ENCODE measurements at regions not wholly inside any gene's neighbourhood (a gene's known extent, or its start where the extent isn't known, plus 50 kb on each side); places are given as distances from the start of the nearest gene placed in this dataset.
"Not testable (repeated sequence)": the region's sequence is repeated elsewhere in the genome, so short reads cannot be mapped to it uniquely, and the experiment has no call there.

DNA sequence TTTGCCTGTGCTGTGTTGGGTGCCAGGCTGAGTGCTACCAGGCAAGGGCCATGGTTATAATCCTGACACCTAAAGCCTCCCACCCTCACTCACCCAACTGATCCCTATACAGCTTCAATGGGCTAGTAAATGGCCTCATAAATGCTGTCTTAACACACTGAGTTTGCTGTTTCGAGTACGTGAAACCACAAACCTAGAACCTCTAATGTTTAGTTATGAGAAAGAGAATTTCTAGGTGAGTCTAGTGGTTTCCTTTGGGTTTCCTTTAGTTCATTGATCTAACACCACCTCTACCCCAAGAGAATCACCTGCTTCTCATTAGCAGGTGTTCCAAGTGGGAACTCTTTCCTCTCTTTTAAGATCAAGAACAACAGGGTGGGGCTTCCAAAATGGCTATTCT, 172.0 kb downstream of the MC4R start:
- DNase-seq: no peak

DNA sequence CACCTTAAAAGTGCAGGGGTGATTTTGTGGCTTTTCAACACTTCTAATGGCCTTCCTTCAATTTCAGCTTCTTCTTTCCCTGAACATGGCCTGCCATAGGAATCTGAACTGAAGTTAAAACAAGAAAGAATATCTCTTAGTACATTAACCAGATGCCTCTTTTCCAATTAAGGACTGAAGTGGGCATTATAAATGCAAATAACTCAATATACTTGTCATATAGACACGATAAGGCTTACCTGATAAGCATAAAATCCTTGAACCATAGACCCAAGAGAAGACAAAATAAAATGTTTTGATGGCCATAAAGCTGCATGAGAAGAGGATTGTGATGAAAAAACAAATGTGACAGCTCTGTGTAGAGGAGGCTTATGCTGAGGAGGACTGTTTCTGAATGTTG, 173.1 kb downstream of the MC4R start:
- DNase-seq: no peak

GRCh38 chr18:60197671-60198462, 174.7 kb downstream of the MC4R start:
- no peak for DNase-seq

DNA sequence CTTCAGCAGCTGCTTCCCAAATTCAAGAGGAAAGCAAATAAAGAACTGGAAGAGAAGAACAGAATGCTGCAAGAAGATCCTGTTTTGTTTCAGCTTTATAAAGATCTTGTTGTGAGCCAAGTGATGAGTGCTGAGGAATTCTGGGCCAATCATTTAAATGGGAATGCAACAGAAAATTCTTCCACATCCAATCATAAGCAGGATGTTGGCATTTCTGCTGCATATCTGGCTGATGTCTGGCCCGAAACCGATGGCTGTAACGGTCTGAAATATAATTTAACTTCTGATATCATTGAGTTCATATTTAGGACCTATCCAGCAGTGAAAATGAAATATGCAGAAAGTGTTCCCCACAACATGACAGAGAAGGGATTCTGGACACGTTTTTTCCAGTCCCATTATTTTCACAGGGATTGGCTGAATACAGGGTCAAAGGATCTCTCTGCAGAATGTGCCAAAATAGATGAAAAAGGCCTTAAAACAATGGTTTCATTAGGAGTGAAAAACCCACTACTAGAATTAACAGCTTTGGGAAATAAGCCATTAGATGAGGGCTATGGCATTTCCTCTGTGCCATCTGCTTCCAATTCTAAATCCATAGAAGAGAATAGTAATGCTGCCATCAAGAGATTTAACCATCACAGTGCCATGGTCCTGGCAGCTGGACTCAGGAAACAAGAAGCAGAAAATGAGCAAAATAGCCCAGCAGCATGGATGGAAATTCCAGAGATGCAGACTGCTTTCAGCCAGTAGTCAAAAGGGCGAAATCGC, 175.6 kb downstream of the MC4R start:
- no peak for DNase-seq

GRCh38 chr18:60193780-60194179, 178.8 kb downstream of the MC4R start:
- no peak for DNase-seq

GRCh38 chr18:60191926-60192325, 180.6 kb downstream of the MC4R start:
- no peak for DNase-seq

DNA sequence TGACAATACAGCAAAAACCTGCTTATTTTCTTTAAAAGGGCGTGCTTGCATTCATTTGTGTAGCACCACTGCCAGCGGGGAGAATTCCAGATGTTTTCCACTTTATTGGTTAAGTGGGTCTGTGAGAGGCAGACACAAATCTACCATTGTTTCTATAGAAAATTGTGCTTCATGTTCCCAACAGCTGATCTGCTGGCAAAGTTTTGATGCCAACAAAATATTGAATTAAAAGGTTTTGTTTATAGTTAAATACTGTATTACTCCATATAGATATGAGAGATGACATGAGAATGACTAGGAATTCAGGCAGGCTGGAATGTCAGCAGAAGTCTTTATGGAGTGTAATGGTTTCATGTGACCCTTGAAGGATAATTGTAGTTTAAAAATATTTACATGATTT, 182.7 kb downstream of the MC4R start:
- DNase-seq: no peak

- DNase-seq: no peak
Observed at GRCh38 chr18:60188958-60189357, 183.6 kb downstream of the MC4R start.

DNA sequence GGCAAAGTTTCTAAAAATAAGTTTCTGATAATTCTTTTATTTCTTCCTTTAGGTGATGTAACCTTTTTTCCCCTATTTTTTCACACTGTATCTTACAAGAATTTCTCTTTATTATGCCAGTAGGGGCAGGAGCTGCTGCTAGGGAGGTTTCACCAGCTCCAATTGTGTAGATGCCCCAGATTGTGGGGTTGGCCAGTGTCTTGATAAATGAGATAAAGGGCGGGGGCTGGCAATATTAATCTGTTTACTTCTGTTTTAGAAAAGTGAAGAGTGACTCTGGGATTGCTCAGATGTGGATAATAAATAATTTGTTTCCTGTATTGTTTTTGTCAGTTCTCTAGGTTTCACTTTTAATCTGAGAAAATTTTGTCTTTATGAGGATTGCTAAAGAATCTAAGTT, 190.4 kb downstream of the MC4R start:
- DNase-seq: no peak

- no peak for DNase-seq
Observed at GRCh38 chr18:60180671-60181070, 191.9 kb downstream of the MC4R start.

DNA sequence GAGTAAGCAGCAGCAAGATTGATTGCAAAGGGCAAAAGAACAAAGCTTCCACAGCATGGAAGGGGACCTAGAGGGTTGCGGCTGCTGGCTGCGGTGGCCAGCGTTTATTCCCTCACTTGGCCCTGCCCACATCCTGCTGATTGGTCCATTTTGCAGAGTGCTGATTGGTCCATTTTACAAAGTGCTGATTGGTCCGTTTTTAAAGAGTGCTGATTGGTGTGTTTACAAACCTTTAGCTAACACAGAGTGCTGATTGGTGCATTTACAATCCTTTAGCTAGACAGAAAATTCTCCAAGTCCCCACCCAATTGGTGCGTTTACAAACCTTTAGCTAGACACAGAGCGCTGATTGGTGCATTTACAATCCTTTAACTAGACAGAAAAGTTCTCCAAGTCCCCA, 194.4 kb downstream of the MC4R start:
- DNase-seq: not testable (repeated sequence)

- DNase-seq: no peak
Observed at GRCh38 chr18:60176259-60176658, 196.3 kb downstream of the MC4R start.

GRCh38 chr18:60174832-60175231, 197.7 kb downstream of the MC4R start:
- no peak for DNase-seq

DNA sequence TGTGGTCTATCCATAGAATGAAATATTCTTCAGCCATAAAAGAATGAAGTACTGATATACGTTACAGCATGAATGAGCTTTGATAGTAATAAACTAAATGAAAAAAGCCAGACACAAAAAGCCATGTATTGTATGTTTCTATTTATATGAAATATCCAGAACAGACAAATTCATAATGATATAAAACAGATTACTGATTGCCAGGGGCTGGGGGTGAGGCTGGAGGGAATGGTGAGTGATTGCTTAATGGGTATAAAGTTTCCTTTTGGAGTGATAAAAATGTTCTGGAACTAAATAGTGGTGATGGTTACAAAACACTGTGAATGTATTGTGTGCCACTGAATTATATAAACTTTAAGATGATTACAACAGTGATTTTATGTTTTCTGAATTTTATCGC, 200.5 kb downstream of the MC4R start:
- DNase-seq: no peak

GRCh38 chr18:60163622-60164021, 209.0 kb downstream of the MC4R start:
- no peak for DNase-seq

- DNase-seq: no peak
Observed at GRCh38 chr18:60162388-60162787, 210.2 kb downstream of the MC4R start.

DNA sequence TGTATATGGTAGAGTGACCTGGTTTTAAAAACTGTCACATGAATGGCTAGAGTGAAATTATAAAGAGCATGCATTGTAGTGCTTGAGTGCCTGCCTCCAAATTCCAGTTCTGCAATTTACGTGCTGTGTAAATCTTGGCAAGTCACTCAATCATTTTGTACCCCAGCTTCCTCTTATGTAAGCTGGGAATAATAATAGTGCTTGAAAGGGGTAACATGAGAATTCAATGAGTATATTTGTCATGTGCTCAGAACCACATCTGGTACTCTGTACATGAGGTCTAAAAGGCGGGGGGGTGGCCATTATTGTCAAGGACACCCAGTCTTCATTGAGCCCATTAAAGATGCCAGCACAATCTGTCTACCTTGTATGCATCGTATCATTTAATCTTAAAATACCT, 214.8 kb downstream of the MC4R start:
- no peak for DNase-seq

GRCh38 chr18:60153376-60153775, 219.2 kb downstream of the MC4R start:
- no peak for DNase-seq

GRCh38 chr18:60149316-60149715, 223.3 kb downstream of the MC4R start:
- DNase-seq: no peak

- DNase-seq: no peak
Observed at GRCh38 chr18:60147323-60147722, 225.3 kb downstream of the MC4R start.

DNA sequence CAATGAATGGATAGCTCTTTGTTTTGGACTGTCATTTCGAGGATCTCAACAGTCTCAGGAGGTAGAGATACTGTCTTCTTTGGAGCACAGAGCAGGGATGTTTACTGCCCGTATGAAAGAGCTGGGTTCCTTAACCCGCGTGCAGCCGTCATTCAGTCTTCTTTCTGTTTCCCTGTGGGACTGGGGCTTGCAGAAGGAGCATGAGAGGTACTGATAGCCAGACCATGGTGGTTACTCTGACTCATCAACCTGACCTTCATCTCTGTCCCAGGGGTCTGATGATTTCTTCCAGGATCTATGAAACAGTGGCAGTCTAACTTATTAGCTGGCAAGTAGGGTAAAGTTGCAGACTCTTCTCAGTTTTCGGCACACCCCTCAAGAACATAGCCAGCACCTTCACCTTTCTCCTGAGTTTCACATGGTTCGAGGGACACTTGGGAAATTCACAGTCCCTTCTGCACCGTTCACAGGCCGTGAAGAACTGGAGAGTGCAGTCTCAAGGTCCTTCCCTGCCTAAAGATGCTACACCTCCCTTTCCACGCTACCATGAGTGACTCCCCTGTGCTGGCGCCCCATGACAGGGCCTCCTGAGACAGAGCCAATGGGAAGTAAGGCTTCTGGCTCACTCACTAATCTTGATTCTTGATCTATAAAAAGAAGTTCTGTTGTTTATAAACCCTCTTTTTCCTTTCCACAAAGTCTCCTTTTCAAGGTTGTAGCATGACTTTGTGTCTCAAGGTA, 226.2 kb downstream of the MC4R start:
- DNase-seq: no peak

GRCh38 chr18:60145776-60146175, 226.8 kb downstream of the MC4R start:
- DNase-seq: no peak

DNA sequence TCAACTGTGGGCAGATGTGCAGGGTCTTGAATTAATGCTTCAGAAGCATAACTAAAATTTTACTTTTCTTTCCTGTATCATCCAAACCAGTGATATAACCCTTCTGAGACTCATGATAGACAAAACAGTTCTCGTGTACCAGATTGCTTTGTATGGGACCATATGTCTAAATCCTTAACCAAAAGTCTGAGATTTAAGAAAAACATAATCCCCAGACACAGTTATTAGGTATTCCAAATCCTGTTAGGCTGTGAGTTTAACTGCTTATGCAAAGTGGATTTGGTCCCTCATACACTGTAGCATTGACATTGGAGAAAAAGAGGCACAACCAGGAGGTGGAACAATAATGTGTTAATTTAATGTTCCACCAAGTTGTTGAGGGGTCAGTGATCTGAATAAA, 235.0 kb downstream of the PMAIP1 start:
- DNase-seq: no peak

DNA sequence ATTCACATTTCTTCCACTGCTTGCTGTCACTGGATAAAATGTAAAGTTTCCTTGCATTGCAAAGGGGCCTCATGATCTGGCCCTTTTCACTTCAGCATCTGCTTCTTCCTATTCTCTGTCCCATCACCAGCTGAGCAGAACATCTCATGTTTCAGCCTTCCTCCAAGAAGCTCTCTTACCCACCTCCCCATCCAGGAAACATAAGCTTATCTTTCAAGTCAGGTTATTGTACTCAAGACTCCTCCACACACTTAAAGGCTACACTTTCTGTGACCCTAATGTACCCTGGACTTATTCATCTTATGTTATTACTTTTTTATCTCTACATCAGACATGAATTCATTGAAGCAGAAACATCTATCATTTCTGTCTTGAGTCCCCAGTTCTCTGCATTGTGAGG, 230.5 kb downstream of the PMAIP1 start:
- DNase-seq: no peak
